GM13977 (cell line): ENCODE measurements at regions not wholly inside any gene's neighbourhood (a gene's known extent, or its start where the extent isn't known, plus 50 kb on each side); places are given as distances from the start of the nearest gene placed in this dataset.

Experiments used
- DNase-seq: peaks from one replicate; pipeline ENCODE4 v3.0.0; 2012; ENCODE audit warnings: low spot score
- in situ Hi-C: fragments of 300-500 bp; cut with MboI; formaldehyde crosslinking; loops from one replicate; pipeline ENCODE4 v1.12.0; 2022; ENCODE audit warnings: low sequenced_read_pairs, low pct_unique_long_range_greater_than_20kb, mixed read lengths, inconsistent platforms; ENCODE audit not compliant: unreplicated experiment
- TF ChIP-seq, protein P1 (sequence below): IDR thresholded peaks from 2 replicates; pipeline ENCODE4 v1.5.1; 2012; ENCODE audit warnings: mild to moderate bottlenecking, control low read depth; ENCODE audit not compliant: insufficient read depth; ENCODE audit errors: extremely low read depth, missing control alignments

DNA sequence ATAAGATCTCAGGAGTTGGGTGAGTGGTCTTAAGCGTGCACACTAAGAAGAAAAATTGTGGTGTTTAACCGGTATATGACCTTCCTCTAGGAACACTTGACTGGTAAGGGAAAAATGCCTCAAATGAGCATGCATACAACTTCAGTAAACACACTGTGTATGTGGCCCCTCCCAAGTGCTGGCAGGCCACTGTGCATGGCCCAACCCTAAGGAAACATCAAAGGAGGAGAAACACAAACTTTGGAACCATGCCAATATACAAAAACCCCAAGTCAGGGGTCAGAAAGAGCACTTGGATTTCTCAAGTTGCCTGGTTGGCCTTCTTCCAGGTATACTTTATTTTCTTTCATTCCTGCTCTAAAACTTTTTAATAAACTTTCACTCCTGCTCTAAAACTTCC, 308.9 kb upstream of the LRRTM4 start:
- TF ChIP-seq, protein P1, sequence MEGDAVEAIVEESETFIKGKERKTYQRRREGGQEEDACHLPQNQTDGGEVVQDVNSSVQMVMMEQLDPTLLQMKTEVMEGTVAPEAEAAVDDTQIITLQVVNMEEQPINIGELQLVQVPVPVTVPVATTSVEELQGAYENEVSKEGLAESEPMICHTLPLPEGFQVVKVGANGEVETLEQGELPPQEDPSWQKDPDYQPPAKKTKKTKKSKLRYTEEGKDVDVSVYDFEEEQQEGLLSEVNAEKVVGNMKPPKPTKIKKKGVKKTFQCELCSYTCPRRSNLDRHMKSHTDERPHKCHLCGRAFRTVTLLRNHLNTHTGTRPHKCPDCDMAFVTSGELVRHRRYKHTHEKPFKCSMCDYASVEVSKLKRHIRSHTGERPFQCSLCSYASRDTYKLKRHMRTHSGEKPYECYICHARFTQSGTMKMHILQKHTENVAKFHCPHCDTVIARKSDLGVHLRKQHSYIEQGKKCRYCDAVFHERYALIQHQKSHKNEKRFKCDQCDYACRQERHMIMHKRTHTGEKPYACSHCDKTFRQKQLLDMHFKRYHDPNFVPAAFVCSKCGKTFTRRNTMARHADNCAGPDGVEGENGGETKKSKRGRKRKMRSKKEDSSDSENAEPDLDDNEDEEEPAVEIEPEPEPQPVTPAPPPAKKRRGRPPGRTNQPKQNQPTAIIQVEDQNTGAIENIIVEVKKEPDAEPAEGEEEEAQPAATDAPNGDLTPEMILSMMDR: no peak
- in situ Hi-C loops: no loop called here
- no peak for DNase-seq

- DNase-seq: no peak
- in situ Hi-C loops: no loop called here
- TF ChIP-seq, protein P1: no peak
Observed at GRCh38 chr2:77831471-77831870, 309.3 kb upstream of the LRRTM4 start.

DNA sequence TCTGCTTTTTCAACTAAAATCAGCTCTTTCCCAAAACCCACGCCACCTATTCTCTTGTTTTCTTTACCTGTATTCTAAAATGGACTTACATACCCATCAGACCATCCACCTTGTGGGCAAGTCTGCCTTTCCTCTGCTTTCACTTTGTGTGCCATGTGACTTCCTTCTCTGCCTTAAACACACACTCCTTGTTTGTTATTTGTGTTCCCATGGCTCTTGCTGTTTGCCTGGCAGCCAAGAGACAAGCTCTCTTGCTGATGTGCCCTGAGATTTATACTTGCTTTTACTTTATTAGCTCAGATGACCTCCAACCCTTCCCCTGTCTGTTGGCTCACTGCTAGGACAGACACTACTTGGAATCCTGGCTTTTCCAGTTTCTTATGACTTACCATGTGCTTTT, 309.7 kb upstream of the LRRTM4 start:
- in situ Hi-C loops: no loop called here
- TF ChIP-seq, protein P1: no peak
- no peak for DNase-seq

- in situ Hi-C loops: no loop called here
- DNase-seq: no peak
- TF ChIP-seq, protein P1: no peak
Observed at GRCh38 chr2:77834360-77835002, 312.3 kb upstream of the LRRTM4 start.

GRCh38 chr2:77838441-77838840, 316.3 kb upstream of the LRRTM4 start:
- in situ Hi-C loops: no loop called here
- TF ChIP-seq, protein P1: no peak
- DNase-seq: no peak

DNA sequence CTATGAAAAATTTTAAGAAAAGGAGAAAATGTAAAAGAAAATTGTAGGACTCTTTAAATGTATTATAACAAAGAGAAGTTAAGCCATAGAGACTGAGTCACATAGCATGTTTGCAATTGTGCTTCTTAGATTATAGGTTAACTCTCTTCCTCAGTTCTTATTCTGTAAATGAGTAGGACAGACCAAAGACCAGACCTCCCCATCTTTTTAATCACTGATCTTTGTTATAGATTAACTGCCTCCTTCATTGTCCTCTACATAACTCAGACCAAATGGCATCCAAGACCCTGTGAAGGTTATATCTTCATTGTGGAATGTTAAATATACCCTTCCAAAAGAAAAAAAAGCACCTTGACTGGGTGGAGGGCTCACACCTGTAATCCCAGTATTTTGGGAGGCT, 316.9 kb upstream of the LRRTM4 start:
- TF ChIP-seq, protein P1: no peak
- no peak for DNase-seq
- in situ Hi-C loops: no loop called here
